ENCODE measurements at regions not wholly inside any gene's neighbourhood (a gene's known extent, or its start where the extent isn't known, plus 50 kb on each side); places are given as distances from the start of the nearest gene placed in this dataset.
"Not testable (repeated sequence)": the region's sequence is repeated elsewhere in the genome, so short reads cannot be mapped to it uniquely, and the experiment has no call there.

- Histone ChIP-seq H3K9me3 (no peaks in the 10 kb centered on the region), H3K4me1 (no peaks in the 10 kb centered on the region), H3K36me3 (no peaks in the 10 kb centered on the region), H3K27me3 (no peaks in the 10 kb centered on the region), H3K4me3 (no peak overlapping the region), H3K27ac (no peak overlapping the region)
- DNase-seq (no peak), ATAC-seq (peak; percentile 94)
- intact Hi-C loops (cut with DNase I), result no loop called here
- TF ChIP-seq CTCF (IDR thresholded peaks at IDR 0.05), result no peak
Observed at GRCh38 chr4:107492566-107492965, 227.5 kb downstream of the PAPSS1 start.

- intact Hi-C loops (cut with DNase I), result no loop called here
- Histone ChIP-seq H3K9me3 (no peaks in the 10 kb centered on the region), H3K4me3 (no peak overlapping the region), H3K27me3 (no peaks in the 10 kb centered on the region), H3K27ac (no peak overlapping the region), H3K36me3 (no peaks in the 10 kb centered on the region), H3K4me1 (no peaks in the 10 kb centered on the region)
- no peak for DNase-seq
- no peak for TF ChIP-seq CTCF (IDR thresholded peaks at IDR 0.05)
- ATAC-seq, result no peak
Observed at GRCh38 chr4:107490116-107490515, 229.9 kb downstream of the PAPSS1 start.

GRCh38 chr4:107483621-107484020, 236.4 kb downstream of the PAPSS1 start:
- H3K27ac ChIP-seq; DNase-seq; H3K4me1 ChIP-seq; H3K27me3 ChIP-seq; ATAC-seq; H3K36me3 ChIP-seq; H3K4me3 ChIP-seq; intact Hi-C loops (cut with DNase I): not testable (repeated sequence)
- peaks cover 0 to 23% of the 10 kb centered on the region in 2 donors for H3K9me3 ChIP-seq

- TF ChIP-seq CTCF (IDR thresholded peaks at IDR 0.05), result no peak
- H3K4me1 ChIP-seq, result no peaks in the 10 kb centered on the region
- intact Hi-C loops (cut with DNase I), result no loop called here
- H3K4me3 ChIP-seq, result no peak overlapping the region
- no peaks in the 10 kb centered on the region for H3K27me3 ChIP-seq
- H3K36me3 ChIP-seq, result no peaks in the 10 kb centered on the region
- no peak for ATAC-seq
- DNase-seq, result no peak
- no peak overlapping the region for H3K27ac ChIP-seq
- peaks cover 0 to 26% of the 10 kb centered on the region in 2 donors for H3K9me3 ChIP-seq
Observed at GRCh38 chr4:107482546-107482945, 237.5 kb downstream of the PAPSS1 start.

GRCh38 chr4:107478327-107478980, 241.6 kb downstream of the PAPSS1 start:
- no peaks in the 10 kb centered on the region for H3K27me3 ChIP-seq
- peaks cover 0 to 25% of the 10 kb centered on the region in 2 donors for H3K9me3 ChIP-seq
- H3K27ac ChIP-seq, result no peak overlapping the region
- DNase-seq (no peak), ATAC-seq (no peak)
- no peak for TF ChIP-seq CTCF (IDR thresholded peaks at IDR 0.05)
- H3K36me3 ChIP-seq, result no peaks in the 10 kb centered on the region
- H3K4me3 ChIP-seq, result no peak overlapping the region
- intact Hi-C loops (cut with DNase I), result no loop called here
- H3K4me1 ChIP-seq, result no peaks in the 10 kb centered on the region

GRCh38 chr4:107473126-107473525, 246.9 kb downstream of the PAPSS1 start:
- H3K4me3 ChIP-seq, result no peak overlapping the region
- H3K27ac ChIP-seq, result no peak overlapping the region
- no peak for TF ChIP-seq CTCF (IDR thresholded peaks at IDR 0.05)
- DNase-seq (no peak), ATAC-seq (no peak)
- H3K4me1 ChIP-seq, result no peaks in the 10 kb centered on the region
- H3K27me3 ChIP-seq, result no peaks in the 10 kb centered on the region
- intact Hi-C loops (cut with DNase I), result no loop called here
- H3K9me3 ChIP-seq, result peaks cover 0 to 7% of the 10 kb centered on the region in 2 donors
- H3K36me3 ChIP-seq, result no peaks in the 10 kb centered on the region
